Right lobe of liver (tissue), 4 donors: ENCODE measurements at regions not wholly inside any gene's neighbourhood (a gene's known extent, or its start where the extent isn't known, plus 50 kb on each side); places are given as distances from the start of the nearest gene placed in this dataset.

ENCODE experiments used
- CTCF ChIP-seq, 4 donors: fragments of 200-600 bp in 3 of 4; fragments of 450-650 bp in 1 of 4; IDR thresholded peaks; one replicate each; pipeline versions ENCODE4 v1.5.1 to v1.8.0; 2016 to 2022; ENCODE audit warnings: antibody characterized with exemption in 4 of 4, mild to moderate bottlenecking in 2 of 4
- POLR2A ChIP-seq: fragments of 450-650 bp; IDR thresholded peaks from one replicate; pipeline ENCODE4 v1.6.1; 2017; ENCODE audit warnings: antibody characterized with exemption, mild to moderate bottlenecking
- donor health status: DM: no; HTN: no; CAD: no.
- donor health status: DM: no; HTN: no; CAD: no.
- donor health status: DM: no; HTN: yes; CAD: no.

DNA sequence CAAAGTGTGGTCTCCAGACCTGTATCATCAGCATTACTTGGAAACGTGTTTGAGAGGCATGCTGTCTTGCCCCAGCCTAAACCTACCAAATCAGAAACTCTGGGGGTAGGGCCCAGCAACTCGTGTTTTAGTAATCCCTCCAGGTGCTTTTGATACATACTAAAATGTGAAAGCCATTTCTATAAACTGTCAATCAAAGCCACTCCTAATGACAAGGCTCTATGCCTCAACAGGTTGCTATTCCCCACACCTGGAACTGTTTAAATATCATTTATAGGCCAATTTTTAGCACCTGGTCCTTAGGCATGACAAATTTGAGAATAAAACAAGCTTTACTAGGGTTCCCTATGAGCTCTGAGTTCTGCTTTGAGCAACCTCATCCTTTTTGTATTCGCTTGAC is 158.7 kb upstream of the NR5A2 start:
- TF ChIP-seq CTCF (IDR thresholded peaks at IDR 0.05) (no peak), POLR2A (no peak)
